GM12878 (cell line): ENCODE measurements at regions not wholly inside any gene's neighbourhood (a gene's known extent, or its start where the extent isn't known, plus 50 kb on each side); places are given as distances from the start of the nearest gene placed in this dataset.

Experiments used
- ATAC-seq: fragments of 200-7000 bp; cut with Tn5 transposase; 3 replicates; pipeline ENCODE4 v1.9.1; 2020; ENCODE audit warnings: mild to moderate bottlenecking, moderate library complexity
- BruUV-seq: library from RNA; stranded (reverse); fragments of 400-500 nt; replicated peaks from 2 replicates; lab custom pipeline; 2021; lab: Mats Ljungman, UMichigan
- CTCF ChIA-PET: fragments of 300-600 bp; sonication (Branson Sonifier 250); formaldehyde crosslinking; extraction: SDS; loops from one replicate; lab custom pipeline; 2021; ENCODE audit warnings: inconsistent platforms; lab: Yijun Ruan, JAX
- POLR2A ChIA-PET: fragments of 350-600 bp; formaldehyde crosslinking; extraction: SDS; loops from one replicate; lab custom pipeline; 2021; ENCODE audit warnings: inconsistent platforms; lab: Charles Lee
- RAD21 ChIA-PET: fragments of 300-600 bp; sonication (Branson Sonifier 250); formaldehyde crosslinking; loops from one replicate; lab custom pipeline; 2023; ENCODE audit warnings: antibody characterized with exemption; ENCODE audit not compliant: unreplicated experiment; lab: Charles Lee
- SMC1A ChIA-PET: fragments of 300-600 bp; sonication (Branson Sonifier 250); formaldehyde crosslinking; loops from one replicate; lab custom pipeline; 2023; ENCODE audit not compliant: unreplicated experiment, uncharacterized antibody; lab: Charles Lee
- DNase-seq: peaks from one replicate; pipeline ENCODE4 v3.0.0-alpha.2; 2011; ENCODE audit warnings: low read depth, low spot score
- FAIRE-seq: peaks from 3 replicates; lab custom pipeline; 2011; peaks lifted over from hg19 to GRCh38; lab: Jason Lieb, UNC
- H2AFZ ChIP-seq: 2 replicates; pipeline ENCODE4 v1.6.0; 2011; ENCODE audit warnings: low read depth, low read length, control low read depth; ENCODE audit not compliant: control insufficient read depth
- H3K27ac ChIP-seq: 2 replicates; pipeline ENCODE4 v1.5.1; 2011; ENCODE audit warnings: control low read depth; ENCODE audit not compliant: control insufficient read depth, insufficient read depth
- H3K27me3 ChIP-seq, 2 experiments: replicated peaks in 1 of 2; 2 replicates each; pipeline versions ENCODE4 v1.6.0 to v1.6.1; 2011; ENCODE audit warnings: low read length in 1 of 2; ENCODE audit not compliant: control insufficient read depth in 2 of 2, insufficient read depth in 2 of 2
- H3K36me3 ChIP-seq, 2 experiments: 2 replicates each; pipeline ENCODE4 v1.5.1; 2011; ENCODE audit warnings: low read length in 1 of 2; ENCODE audit not compliant: control insufficient read depth in 2 of 2, insufficient read depth in 2 of 2
- H3K4me1 ChIP-seq: 2 replicates; pipeline ENCODE4 v1.6.1; 2011; ENCODE audit warnings: mild to moderate bottlenecking, low read length, moderate library complexity, mixed read lengths; ENCODE audit not compliant: control insufficient read depth, insufficient read depth
- H3K4me2 ChIP-seq: 2 replicates; pipeline ENCODE4 v1.6.0; 2011; ENCODE audit warnings: control low read depth; ENCODE audit not compliant: control insufficient read depth, insufficient read depth
- H3K4me3 ChIP-seq: fragments of 200-600 bp; sonication (generic); 2 replicates; pipeline ENCODE4 v1.5.1; 2016
- H3K79me2 ChIP-seq: 2 replicates; pipeline ENCODE4 v1.6.0; 2011; ENCODE audit warnings: low read length; ENCODE audit not compliant: control insufficient read depth, insufficient read depth
- H3K9ac ChIP-seq: 2 replicates; pipeline ENCODE4 v1.8.0; 2011; ENCODE audit warnings: low read length, control low read depth, mixed read lengths; ENCODE audit not compliant: control insufficient read depth, insufficient read depth
- H3K9me3 ChIP-seq: replicated peaks from 3 replicates; pipeline ENCODE4 v1.5.1; 2011; ENCODE audit warnings: mild to moderate bottlenecking, low read length; ENCODE audit not compliant: control insufficient read depth, insufficient read depth
- H4K20me1 ChIP-seq: 2 replicates; pipeline ENCODE4 v1.6.0; 2011; ENCODE audit not compliant: control insufficient read depth, insufficient read depth
- GATAD2B ChIP-seq: fragments of 450-650 bp; conservative IDR thresholded peaks from 2 replicates; pipeline ENCODE4 v1.6.1; 2017; ENCODE audit warnings: low read depth, mild to moderate bottlenecking, moderate library complexity
- HDAC2 ChIP-seq: fragments of 200-600 bp; sonication (generic); IDR thresholded peaks from 2 replicates; pipeline ENCODE4 v1.6.1; 2017
- MEF2A ChIP-seq: IDR thresholded peaks from 2 replicates; pipeline ENCODE4 v1.6.1; 2011; ENCODE audit warnings: low read depth, mild to moderate bottlenecking, low read length, moderate library complexity; ENCODE audit not compliant: insufficient read depth
- NR2C1 ChIP-seq: fragments of 450-650 bp; IDR thresholded peaks from 2 replicates; pipeline ENCODE4 v1.6.1; 2017; ENCODE audit warnings: antibody characterized with exemption, mild to moderate bottlenecking, moderate library complexity
- RBBP5 ChIP-seq: fragments of 200-600 bp; sonication (generic); conservative IDR thresholded peaks from 2 replicates; pipeline ENCODE4 v1.6.1; 2016
- RELA ChIP-seq: fragments of 450-650 bp; IDR thresholded peaks from 2 replicates; pipeline ENCODE4 v1.8.0; 2014; ENCODE audit warnings: borderline replicate concordance; ENCODE audit not compliant: partially characterized antibody
- RFX5 ChIP-seq: IDR thresholded peaks from 2 replicates; pipeline ENCODE4 v1.6.1; 2011; ENCODE audit warnings: low read depth, low read length, improper control_type of control experiment
- SMARCA5 ChIP-seq: fragments of 450-650 bp; IDR thresholded peaks from 2 replicates; pipeline ENCODE4 v1.6.1; 2017; ENCODE audit warnings: mild to moderate bottlenecking
- WGBS: methylation state at CpG from one replicate; pipeline ENCODE4 v1.1.6; 2016; ENCODE audit warnings: low lambda C conversion rate; ENCODE audit not compliant: insufficient replicate concordance, insufficient coverage; ENCODE audit errors: missing lambda C conversion rate; 5-methylcytosine and 5-hydroxymethylcytosine counted together
- in situ Hi-C: fragments of 300-500 bp; cut with MboI; formaldehyde crosslinking; loops from 9 replicates; pipeline ENCODE4 v1.14.3; 2018; ENCODE audit warnings: mixed read lengths
- intact Hi-C: fragments of 100-400 bp; cut with micrococcal nuclease; formaldehyde crosslinking; loops from one replicate; pipeline ENCODE4 v1.14.2; 2022; ENCODE audit not compliant: unreplicated experiment
- TF ChIP-seq, protein P1 (sequence below): IDR thresholded peaks from 2 replicates; pipeline ENCODE4 v1.6.1; 2011; ENCODE audit warnings: borderline replicate concordance, low read depth, mild to moderate bottlenecking, moderate library complexity, low read length; ENCODE audit not compliant: insufficient read depth, poor library complexity, severe bottlenecking

DNA sequence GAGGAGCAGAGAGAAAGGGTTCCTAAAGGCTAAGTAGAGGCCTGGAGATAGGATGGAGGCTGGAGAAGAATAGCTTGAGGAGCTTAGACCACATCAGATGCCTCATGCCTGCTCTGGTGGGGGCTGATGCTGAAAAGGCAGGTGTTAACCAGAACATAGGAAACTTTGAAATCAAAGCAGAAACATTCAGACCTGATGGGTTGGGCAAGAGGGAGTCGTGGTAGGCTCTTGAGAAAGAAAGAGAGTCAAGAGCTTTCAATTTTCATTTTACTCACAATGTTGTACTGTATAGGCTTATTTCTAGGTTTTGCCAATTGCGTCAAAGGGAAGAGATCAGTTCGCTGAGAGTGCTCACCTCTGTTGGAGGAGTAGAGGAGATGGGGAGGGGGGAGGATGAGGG is 406.6 kb upstream of the SALL1 start:
- Histone ChIP-seq H3K27ac (no peak overlapping the region), H3K36me3 (no peaks in the 10 kb centered on the region), H3K4me2 (no peak overlapping the region), H3K4me3 (no peak overlapping the region)
- SMC1A ChIA-PET = interaction anchor here (0.6 to 5.1 kb wide), 7 partner anchors 8 to 89 kb away, joined by 3 to 34 read pairs (median 4); no protein-coding TSS in a partner anchor
- no peak for DNase-seq
- intact Hi-C loops = no loop called here
- ATAC-seq = peak; percentile 78
- TF ChIP-seq HDAC2 (no peak), MEF2A (no peak), RELA (no peak), NR2C1 (no peak), RBBP5 (no peak), RFX5 (no peak), GATAD2B (no peak), SMARCA5 (no peak)
- TF ChIP-seq, protein P1, sequence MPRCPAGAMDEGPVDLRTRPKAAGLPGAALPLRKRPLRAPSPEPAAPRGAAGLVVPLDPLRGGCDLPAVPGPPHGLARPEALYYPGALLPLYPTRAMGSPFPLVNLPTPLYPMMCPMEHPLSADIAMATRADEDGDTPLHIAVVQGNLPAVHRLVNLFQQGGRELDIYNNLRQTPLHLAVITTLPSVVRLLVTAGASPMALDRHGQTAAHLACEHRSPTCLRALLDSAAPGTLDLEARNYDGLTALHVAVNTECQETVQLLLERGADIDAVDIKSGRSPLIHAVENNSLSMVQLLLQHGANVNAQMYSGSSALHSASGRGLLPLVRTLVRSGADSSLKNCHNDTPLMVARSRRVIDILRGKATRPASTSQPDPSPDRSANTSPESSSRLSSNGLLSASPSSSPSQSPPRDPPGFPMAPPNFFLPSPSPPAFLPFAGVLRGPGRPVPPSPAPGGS = no peak
- TF ChIP-seq, all 136 proteins: peak for 0
- no peaks in the 10 kb centered on the region for H3K79me2 ChIP-seq
- no peak overlapping the region for H2AFZ ChIP-seq
- ChIA-PET POLR2A (interaction anchor here (1.0 to 1.3 kb wide), 2 partner anchors 12 to 19 kb away, joined by 3 to 5 read pairs; no protein-coding TSS in a partner anchor), CTCF (no interaction called here), RAD21 (interaction anchor here (2.0 to 3.8 kb wide), 3 partner anchors 8 to 20 kb away, joined by 6 to 9 read pairs (median 7); no protein-coding TSS in a partner anchor)
- FAIRE-seq = no peak
- H3K4me1 ChIP-seq = no peaks in the 10 kb centered on the region
- no peaks in the 10 kb centered on the region for H3K9me3 ChIP-seq
- H3K27me3 ChIP-seq = no peaks in the 10 kb centered on the region; a peak in 1 of 4 replicates
- in situ Hi-C loops = no loop called here
- no peak overlapping the region for H3K9ac ChIP-seq
- no peaks in the 10 kb centered on the region for H4K20me1 ChIP-seq
- WGBS = 7% methylated on average over 3 of the region's 3 CpGs
- no TSS peak for BruUV-seq
